RWPE1 (cell line): ENCODE measurements at regions not wholly inside any gene's neighbourhood (a gene's known extent, or its start where the extent isn't known, plus 50 kb on each side); places are given as distances from the start of the nearest gene placed in this dataset.

Experiments
- CTCF ChIA-PET: fragments of 350-600 bp; sonication (Branson Sonifier 250); formaldehyde crosslinking; extraction: SDS; loops from one replicate; lab custom pipeline; 2021; lab: Yijun Ruan, JAX
- POLR2A ChIA-PET: fragments of 400-600 bp; formaldehyde crosslinking; extraction: SDS; loops from one replicate; lab custom pipeline; 2020; ENCODE audit warnings: antibody characterized with exemption; ENCODE audit not compliant: low non-redundant PET; lab: Yijun Ruan, JAX
- DNase-seq: peaks from one replicate; pipeline ENCODE4 v3.0.0; 2012; ENCODE audit warnings: low spot score
- H3K27ac ChIP-seq: fragments of 450-650 bp; 2 replicates; pipeline ENCODE4 v1.5.1; 2017
- CTCF ChIP-seq: fragments of 450-650 bp; conservative IDR thresholded peaks from 2 replicates; pipeline ENCODE4 v1.5.1; 2017; ENCODE audit warnings: low read depth, mild to moderate bottlenecking

- H3K27ac ChIP-seq: no peak overlapping the region
- CTCF ChIA-PET: no interaction called here
- no peak for TF ChIP-seq CTCF
- POLR2A ChIA-PET: no interaction called here
- peak; percentile 36 for DNase-seq
Measured at GRCh38 chr21:15617964-15618363, 111.8 kb upstream of the USP25 start.

GRCh38 chr21:15620892-15621291, 108.9 kb upstream of the USP25 start:
- ChIA-PET CTCF (no interaction called here), POLR2A (no interaction called here)
- no peak overlapping the region for H3K27ac ChIP-seq
- TF ChIP-seq CTCF: no peak
- no peak for DNase-seq

- no peak for TF ChIP-seq CTCF
- POLR2A ChIA-PET: no interaction called here
Measured at GRCh38 chr21:15624646-15625045, 105.1 kb upstream of the USP25 start.

GRCh38 chr21:15625363-15625762, 104.4 kb upstream of the USP25 start:
- TF ChIP-seq CTCF: no peak
- CTCF ChIA-PET: interaction anchor here (0.5 to 0.6 kb wide), 2 partner anchors 14 to 437 kb away, joined by 3 to 4 read pairs; no protein-coding TSS in a partner anchor
- DNase-seq: no peak
- H3K27ac ChIP-seq: peak overlapping the region; percentile 66
- POLR2A ChIA-PET: no interaction called here

More at GRCh38 chr21:15624646-15625045, 105.1 kb upstream of the USP25 start:
- DNase-seq: peak; percentile 21
- CTCF ChIA-PET: no interaction called here
- no peak overlapping the region for H3K27ac ChIP-seq

GRCh38 chr21:15626031-15626430, 103.8 kb upstream of the USP25 start:
- no peak for DNase-seq
- ChIA-PET CTCF (interaction anchor here (0.6 kb wide), 1 partner anchor 13 kb away, joined by 4 read pairs; no protein-coding TSS in a partner anchor), POLR2A (no interaction called here)
- no peak for TF ChIP-seq CTCF
- H3K27ac ChIP-seq: no peak overlapping the region

- ChIA-PET CTCF (interaction anchor here (0.6 kb wide), 2 partner anchors 21 to 503 kb away, joined by 3 to 4 read pairs; no protein-coding TSS in a partner anchor), POLR2A (no interaction called here)
- DNase-seq: no peak
- no peak for TF ChIP-seq CTCF
- H3K27ac ChIP-seq: no peak overlapping the region
Measured at GRCh38 chr21:15627011-15627410, 102.8 kb upstream of the USP25 start.
